ENCODE measurements at regions not wholly inside any gene's neighbourhood (a gene's known extent, or its start where the extent isn't known, plus 50 kb on each side); places are given as distances from the start of the nearest gene placed in this dataset.

DNA sequence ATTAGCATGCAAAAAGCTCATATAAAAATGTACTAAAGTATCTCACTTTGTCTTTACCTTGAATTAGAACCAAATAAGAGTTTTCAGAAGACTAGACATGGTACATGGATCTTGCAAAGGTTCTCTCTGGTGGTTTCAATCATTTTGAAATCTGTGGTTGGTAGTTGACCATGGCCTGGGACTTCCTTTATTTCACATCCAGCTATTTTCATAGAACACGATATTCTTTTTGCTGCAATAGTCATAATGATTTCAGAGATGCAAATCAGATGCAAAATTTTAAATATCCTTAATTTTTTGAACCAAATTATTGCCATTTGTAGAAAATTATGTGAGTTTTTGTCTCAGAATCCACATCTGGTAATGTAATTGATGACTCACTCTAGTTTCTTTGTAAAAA is 375.1 kb upstream of the ZP4 start:
- TF ChIP-seq CTCF (IDR thresholded peaks at IDR 0.05) = no peak
- TF ChIP-seq POLR2A (IDR thresholded peaks at IDR 0.05) = no peak

Data from adrenal gland (tissue), 5 donors.